Natural killer cell treated with Interleukin-12 subunit alpha and Interleukin-12 subunit beta and Interleukin-15 and Interleukin-18, amount 100 ng/mL, for 72 hours (primary cell): ENCODE measurements at regions not wholly inside any gene's neighbourhood (a gene's known extent, or its start where the extent isn't known, plus 50 kb on each side); places are given as distances from the start of the nearest gene placed in this dataset.

Experiments used
- ATAC-seq, 2 donors: fragments of 150-1000 bp; cut with Tn5 transposase in 1 of 2; sonication (Bioruptor Pico), chemical (Tn5 transposase) in 1 of 2; 2 replicates each; pipeline ENCODE4 v1.10.0; 2021
- DNase-seq: peaks from one replicate; pipeline ENCODE4 v3.0.0; 2022; ENCODE audit warnings: low spot score
- H3K27ac Mint-ChIP-seq, 2 donors: 1 replicate in 1 of 2; 2 replicates in 1 of 2; pipeline ENCODE4 v1.8.0; 2022; ENCODE audit warnings: mixed read lengths in 2 of 2, mild to moderate bottlenecking in 1 of 2, moderate library complexity in 1 of 2
- H3K27me3 Mint-ChIP-seq, 2 donors: 1 replicate in 1 of 2; 2 replicates in 1 of 2; pipeline ENCODE4 v1.8.0; 2022; ENCODE audit warnings: mixed read lengths in 2 of 2
- H3K36me3 Mint-ChIP-seq: one replicate; pipeline ENCODE4 v1.8.0; 2022; ENCODE audit warnings: mixed read lengths
- H3K4me1 Mint-ChIP-seq, 2 donors: 1 replicate in 1 of 2; 2 replicates in 1 of 2; pipeline ENCODE4 v1.8.0; 2022; ENCODE audit warnings: low read depth in 2 of 2, mixed read lengths in 2 of 2, mild to moderate bottlenecking in 1 of 2
- H3K4me3 Mint-ChIP-seq: one replicate; pipeline ENCODE4 v1.8.0; 2022; ENCODE audit warnings: mixed read lengths
- H3K9me3 Mint-ChIP-seq: 2 replicates; pipeline ENCODE4 v1.8.0; 2022; ENCODE audit warnings: mixed read lengths

DNA sequence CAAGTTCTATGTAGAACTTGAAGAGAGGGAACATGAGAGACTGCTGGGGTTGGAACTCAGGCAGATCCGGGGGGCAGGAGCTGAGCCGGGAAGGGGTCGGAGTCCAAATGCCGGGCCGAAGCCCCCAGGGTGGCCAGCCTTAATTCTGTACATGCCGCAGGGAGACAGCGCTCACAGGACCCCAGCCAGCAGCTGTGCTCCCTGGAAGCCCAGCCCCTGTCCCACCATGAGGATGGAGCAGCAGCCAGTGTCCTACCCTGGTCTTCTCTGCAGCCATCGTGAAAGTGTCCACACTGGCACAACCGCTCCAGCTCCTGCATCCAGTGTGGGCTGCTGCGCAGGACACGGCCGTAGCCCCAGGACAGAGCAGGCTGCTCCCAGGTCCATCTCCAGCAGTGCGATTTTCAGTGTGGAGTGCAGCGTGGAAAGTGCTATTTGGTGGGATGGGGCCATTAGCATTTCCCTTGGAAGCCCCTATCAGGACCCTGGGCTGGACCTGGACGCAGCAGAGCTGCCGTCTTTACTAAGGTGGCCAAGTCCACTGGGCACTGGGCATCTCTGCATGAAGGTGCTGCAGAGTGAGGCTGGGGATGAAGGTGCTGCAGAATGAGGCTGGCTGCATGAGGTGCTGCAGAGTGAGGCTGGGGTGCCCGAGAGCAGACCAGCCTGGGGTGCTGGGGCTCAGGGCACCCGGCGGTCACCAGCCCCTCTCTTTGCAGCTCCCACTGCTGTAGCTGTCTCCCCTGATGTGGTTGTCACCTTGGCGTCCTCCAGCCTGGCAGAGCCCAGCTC, 737.4 kb downstream of the BRD1 start:
- Mint-ChIP-seq H3K9me3 (no peaks in the 10 kb centered on the region), H3K27me3 (no peaks in the 10 kb centered on the region), H3K4me3 (no peak overlapping the region), H3K4me1 (no peaks in the 10 kb centered on the region), H3K36me3 (no peaks in the 10 kb centered on the region), H3K27ac (no peak overlapping the region)
- ATAC-seq, result no peak
- DNase-seq, result no peak

DNA sequence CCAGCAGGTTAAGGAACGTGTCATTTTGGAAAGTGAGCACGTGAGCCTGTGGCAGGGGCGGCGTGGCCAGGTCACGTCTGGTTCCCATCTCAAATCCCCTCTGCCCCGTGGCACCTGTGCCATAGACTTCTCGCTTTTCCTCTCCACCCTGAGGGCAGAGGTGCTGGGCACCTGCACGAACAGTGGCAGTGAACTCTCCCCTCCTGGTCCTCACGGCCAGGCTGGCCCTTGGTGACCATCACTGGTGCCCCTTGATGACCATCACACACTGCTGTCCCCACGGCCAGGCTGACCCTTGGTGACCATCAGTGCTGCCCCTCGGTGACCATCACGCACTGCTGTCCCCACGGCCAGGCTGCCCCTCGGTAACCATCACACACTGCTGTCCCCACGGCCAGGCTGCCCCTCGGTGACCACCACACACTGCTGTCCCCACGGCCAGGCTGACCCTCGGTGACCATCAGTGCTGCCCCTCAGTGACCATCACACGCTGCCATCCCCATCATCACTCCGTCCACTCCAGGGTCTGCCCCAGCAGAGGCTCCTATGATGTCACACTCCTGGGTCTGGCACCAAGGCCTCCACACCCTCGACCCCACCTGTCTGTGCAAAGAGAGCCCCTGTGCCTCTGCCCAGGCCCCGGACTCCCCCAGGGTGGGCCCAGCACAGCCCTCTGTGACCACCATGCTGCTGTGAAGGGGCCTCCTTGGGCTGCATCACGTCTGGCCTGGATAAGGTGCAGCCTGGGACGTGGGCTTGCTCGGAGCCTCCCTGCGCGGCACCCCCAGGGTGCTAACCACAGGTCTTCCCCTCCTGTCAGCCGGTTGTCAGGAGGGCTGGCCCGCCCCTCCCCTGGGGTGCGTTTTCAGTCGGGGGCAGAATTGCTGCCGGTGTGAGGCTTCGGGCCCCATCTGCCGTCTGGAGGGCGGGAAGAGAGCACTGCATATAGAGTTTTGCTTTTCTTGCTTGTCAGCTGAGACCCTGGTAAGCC, 738.6 kb downstream of the BRD1 start:
- ATAC-seq (no peak), DNase-seq (no peak)
- no peak overlapping the region for H3K27ac Mint-ChIP-seq
- no peaks in the 10 kb centered on the region for H3K9me3 Mint-ChIP-seq
- no peaks in the 10 kb centered on the region for H3K27me3 Mint-ChIP-seq
- H3K4me3 Mint-ChIP-seq, result no peak overlapping the region
- no peaks in the 10 kb centered on the region for H3K4me1 Mint-ChIP-seq
- H3K36me3 Mint-ChIP-seq, result no peaks in the 10 kb centered on the region

DNA sequence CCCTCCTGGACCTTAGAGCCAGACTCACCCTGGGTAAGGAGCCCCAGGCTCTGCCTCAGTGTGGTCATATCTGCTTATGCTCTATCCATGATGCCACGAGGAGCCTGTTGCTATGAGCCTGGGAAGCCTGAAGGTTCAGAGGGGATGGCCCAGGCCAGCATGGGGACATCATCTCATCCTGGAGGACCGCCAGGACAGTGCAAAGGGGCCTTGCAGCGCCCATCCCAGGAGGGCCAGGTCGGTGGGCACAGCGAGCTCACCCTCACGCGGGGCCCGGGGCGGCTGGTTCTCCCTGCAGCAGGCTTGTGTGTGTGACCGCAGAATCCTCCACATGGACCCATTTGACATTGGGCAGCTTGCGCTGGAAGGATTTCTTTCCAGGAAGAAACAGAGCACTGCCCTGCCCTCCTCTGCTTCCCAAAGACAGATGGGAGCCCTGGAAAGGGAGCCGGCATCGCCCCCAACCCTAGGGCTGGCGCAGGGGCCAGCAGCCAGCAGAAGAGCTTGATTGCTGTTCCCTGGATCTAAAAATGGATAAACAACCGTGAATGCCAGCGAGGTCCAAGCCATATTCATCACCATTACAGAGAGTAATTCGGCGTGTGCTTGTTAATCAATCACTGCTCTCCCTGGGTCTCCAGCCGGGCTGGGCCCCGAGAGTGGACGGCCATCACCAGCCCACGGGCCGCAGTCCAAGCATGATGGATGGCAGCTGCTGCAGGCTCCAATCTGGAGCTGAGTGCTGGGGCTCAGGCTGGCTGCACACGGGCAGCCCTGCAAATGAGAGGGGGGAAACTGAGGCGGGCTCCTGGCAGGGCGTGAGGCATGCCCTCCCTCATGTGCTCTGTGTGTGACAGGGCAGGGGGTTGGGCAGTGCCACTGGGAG, 739.7 kb downstream of the BRD1 start:
- no peaks in the 10 kb centered on the region for H3K36me3 Mint-ChIP-seq
- no peaks in the 10 kb centered on the region for H3K27me3 Mint-ChIP-seq
- no peak overlapping the region for H3K27ac Mint-ChIP-seq
- no peaks in the 10 kb centered on the region for H3K4me1 Mint-ChIP-seq
- H3K4me3 Mint-ChIP-seq, result no peak overlapping the region
- no peak for DNase-seq
- ATAC-seq, result no peak
- H3K9me3 Mint-ChIP-seq, result no peaks in the 10 kb centered on the region

DNA sequence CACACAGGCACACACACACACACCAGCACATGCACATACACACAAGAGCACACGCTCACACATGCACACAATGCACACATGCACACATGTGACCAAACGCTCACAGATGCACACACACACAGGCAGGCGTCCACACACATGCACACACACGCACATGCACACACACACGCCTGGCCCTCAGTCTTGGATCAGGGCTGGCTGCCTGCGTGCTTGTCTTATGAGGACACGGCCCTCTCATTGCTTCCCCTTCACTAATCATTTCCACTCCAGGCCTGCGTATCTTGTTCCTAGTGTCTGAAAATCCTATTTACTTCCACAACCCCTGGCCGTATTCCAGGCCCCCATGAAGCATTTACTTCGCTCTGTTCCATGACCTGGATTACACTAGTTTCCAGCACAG, 740.5 kb downstream of the BRD1 start:
- H3K4me3 Mint-ChIP-seq, result no peak overlapping the region
- H3K27me3 Mint-ChIP-seq, result no peaks in the 10 kb centered on the region
- no peaks in the 10 kb centered on the region for H3K9me3 Mint-ChIP-seq
- H3K4me1 Mint-ChIP-seq, result no peaks in the 10 kb centered on the region
- ATAC-seq (no peak), DNase-seq (no peak)
- H3K27ac Mint-ChIP-seq, result no peak overlapping the region
- H3K36me3 Mint-ChIP-seq, result no peaks in the 10 kb centered on the region

DNA sequence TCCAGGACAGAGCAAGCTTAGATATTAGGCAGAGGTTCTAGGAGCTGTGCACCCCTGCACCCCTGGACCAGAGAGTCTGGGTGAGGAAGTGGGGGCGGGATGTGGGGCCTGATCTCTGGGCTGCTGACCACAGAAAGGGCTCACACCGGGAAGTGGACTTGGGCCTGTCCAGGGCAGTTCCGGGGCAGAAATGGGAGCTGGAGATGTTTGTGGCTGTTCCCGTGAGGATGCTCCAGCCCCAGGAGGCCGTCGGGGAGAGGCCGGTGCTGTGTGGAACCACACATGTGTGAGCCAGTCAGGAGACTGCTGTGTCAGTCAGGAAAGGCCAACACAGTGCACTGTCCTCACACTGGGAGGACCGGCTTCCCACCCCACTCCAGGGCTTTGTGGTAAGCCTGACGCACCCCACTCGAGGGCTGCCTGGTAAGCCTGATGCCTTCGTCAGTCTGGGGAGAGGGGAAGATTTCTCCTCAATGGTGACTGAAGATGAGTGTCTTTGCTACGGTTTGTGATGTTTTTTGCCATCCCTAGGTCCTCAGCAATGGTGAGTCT, 741.0 kb downstream of the BRD1 start:
- no peak overlapping the region for H3K4me3 Mint-ChIP-seq
- no peaks in the 10 kb centered on the region for H3K4me1 Mint-ChIP-seq
- H3K36me3 Mint-ChIP-seq, result no peaks in the 10 kb centered on the region
- H3K27me3 Mint-ChIP-seq, result no peaks in the 10 kb centered on the region
- H3K9me3 Mint-ChIP-seq, result no peaks in the 10 kb centered on the region
- DNase-seq (no peak), ATAC-seq (no peak)
- no peak overlapping the region for H3K27ac Mint-ChIP-seq

DNA sequence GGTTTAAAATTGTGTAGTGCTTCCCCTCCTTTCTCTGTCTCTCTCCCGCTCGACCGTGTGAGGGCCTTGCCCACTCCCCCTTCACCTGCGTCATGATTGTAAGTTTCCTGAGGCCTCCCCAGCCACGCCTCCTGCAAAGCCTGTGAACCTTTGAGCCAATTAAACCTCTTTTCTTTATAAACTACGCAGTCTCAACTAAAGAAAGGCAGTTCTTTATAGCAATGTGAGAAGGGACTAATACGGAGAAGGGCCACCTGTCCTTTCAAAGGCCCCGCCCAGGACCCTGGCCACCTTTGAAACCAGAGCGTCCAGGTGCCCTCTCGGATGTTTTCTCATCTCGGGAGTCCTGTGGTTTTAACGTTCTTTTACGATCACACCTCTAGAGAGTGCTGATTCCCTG, 741.5 kb downstream of the BRD1 start:
- Mint-ChIP-seq H3K36me3 (no peaks in the 10 kb centered on the region), H3K4me1 (no peaks in the 10 kb centered on the region), H3K27me3 (no peaks in the 10 kb centered on the region), H3K4me3 (no peak overlapping the region), H3K27ac (no peak overlapping the region), H3K9me3 (no peaks in the 10 kb centered on the region)
- DNase-seq, result no peak
- no peak for ATAC-seq

DNA sequence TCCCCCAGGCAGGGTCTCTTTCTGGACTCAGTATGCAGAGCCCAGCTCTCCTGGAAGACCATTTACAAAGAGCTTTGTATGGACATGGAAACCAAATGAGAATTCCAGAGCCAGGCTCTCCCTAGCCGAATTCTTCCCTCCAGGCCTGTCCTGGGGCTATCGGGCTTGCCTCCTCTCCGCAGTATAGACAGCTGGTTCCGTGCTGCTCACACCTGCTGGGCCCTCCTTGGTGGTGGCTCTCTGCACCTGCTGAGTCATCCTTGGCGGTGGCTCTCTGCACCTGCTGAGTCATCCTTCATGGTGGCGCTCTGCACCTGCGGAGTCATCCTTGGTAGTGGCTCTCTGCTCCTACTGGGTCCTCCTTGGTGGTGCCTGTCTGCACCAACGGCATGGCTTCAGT, 743.5 kb downstream of the BRD1 start:
- DNase-seq, result no peak
- H3K27ac Mint-ChIP-seq, result no peak overlapping the region
- H3K4me1 Mint-ChIP-seq, result no peaks in the 10 kb centered on the region
- no peaks in the 10 kb centered on the region for H3K27me3 Mint-ChIP-seq
- ATAC-seq, result no peak
- H3K9me3 Mint-ChIP-seq, result no peaks in the 10 kb centered on the region
- H3K4me3 Mint-ChIP-seq, result no peak overlapping the region
- H3K36me3 Mint-ChIP-seq, result no peaks in the 10 kb centered on the region

DNA sequence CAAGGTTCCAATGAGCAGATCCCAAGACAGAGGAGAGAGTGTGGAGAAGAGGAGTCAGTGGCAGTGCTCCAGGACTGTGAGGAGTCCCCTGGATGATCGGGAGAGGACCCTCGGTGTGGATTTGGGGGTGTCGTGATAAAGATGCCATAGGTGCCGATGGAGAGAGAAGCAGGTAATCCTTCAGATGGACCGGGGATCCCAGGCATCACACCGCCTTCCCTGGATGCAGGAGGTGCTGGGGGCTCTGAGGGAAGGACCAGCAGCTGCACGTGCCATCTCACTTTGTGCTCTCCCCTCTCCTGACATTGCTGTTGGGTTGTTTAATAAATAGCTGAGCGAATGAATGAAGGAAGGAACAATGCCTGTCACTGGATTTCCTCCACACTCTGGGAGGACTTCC, 744.1 kb downstream of the BRD1 start:
- no peak overlapping the region for H3K27ac Mint-ChIP-seq
- no peaks in the 10 kb centered on the region for H3K27me3 Mint-ChIP-seq
- H3K36me3 Mint-ChIP-seq, result no peaks in the 10 kb centered on the region
- DNase-seq, result no peak
- H3K9me3 Mint-ChIP-seq, result no peaks in the 10 kb centered on the region
- H3K4me3 Mint-ChIP-seq, result no peak overlapping the region
- no peaks in the 10 kb centered on the region for H3K4me1 Mint-ChIP-seq
- ATAC-seq, result no peak

DNA sequence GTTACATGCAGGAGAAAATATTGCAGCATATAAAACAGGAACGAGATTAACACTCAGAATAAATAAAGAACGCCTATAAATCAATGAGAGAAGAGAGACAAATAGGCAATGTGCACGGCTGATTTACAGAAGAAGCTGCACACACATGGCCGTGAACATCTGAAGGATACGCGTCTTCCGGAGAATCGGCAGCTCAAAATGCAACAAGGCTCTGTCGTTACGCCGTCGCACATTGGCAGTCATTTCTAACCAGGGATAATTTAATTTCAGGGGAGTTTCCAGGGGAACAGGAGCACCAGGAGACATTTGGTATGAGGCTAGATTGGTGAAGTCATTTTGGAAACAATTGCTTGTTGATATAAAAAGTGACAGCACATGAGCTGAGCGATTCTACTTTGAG, 745.2 kb downstream of the BRD1 start:
- no peaks in the 10 kb centered on the region for H3K36me3 Mint-ChIP-seq
- DNase-seq, result no peak
- H3K4me3 Mint-ChIP-seq, result no peak overlapping the region
- no peak overlapping the region for H3K27ac Mint-ChIP-seq
- no peak for ATAC-seq
- H3K9me3 Mint-ChIP-seq, result no peaks in the 10 kb centered on the region
- no peaks in the 10 kb centered on the region for H3K4me1 Mint-ChIP-seq
- H3K27me3 Mint-ChIP-seq, result no peaks in the 10 kb centered on the region

DNA sequence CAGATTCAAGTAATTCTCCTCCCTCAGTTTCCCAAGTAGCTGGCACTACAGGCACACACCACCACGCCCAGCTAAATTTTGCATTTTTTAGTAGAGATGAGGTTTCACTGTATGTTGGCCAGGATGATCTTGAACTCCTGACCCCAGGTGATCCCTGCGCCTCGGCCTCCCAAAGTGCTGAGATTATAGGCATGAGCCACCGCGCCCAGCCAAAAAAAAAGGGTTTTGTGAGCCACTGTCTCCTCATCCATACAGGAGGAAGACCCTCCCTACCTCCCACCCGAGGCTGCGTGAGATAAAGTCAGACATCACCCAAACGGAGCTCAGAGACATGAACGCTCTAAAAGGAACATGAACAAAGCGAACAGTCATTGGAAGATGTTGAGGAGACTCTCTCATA, 745.7 kb downstream of the BRD1 start:
- H3K4me1 Mint-ChIP-seq, result no peaks in the 10 kb centered on the region
- no peaks in the 10 kb centered on the region for H3K9me3 Mint-ChIP-seq
- DNase-seq, result no peak
- no peaks in the 10 kb centered on the region for H3K27me3 Mint-ChIP-seq
- no peak overlapping the region for H3K4me3 Mint-ChIP-seq
- no peak for ATAC-seq
- H3K27ac Mint-ChIP-seq, result no peak overlapping the region
- no peaks in the 10 kb centered on the region for H3K36me3 Mint-ChIP-seq

DNA sequence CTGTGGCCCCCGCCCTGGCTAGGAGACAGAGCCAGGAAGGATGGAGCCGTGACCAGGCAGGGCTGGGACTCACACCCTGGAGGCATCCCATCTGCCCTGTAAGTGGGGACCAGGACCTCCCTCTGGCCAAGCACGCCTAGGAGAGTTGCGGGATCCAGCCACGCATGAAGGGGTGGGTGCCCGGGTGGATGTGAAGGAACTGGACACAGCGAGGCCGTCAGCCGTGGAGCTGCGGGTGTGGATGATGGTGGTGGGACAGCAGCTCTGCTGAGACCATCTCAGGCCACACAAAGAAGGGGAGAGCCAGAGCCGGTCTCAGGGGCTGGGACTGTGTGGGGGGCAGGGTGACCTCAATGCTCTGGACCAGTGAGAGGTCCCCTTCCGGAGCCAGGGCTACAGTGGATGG, 746.4 kb downstream of the BRD1 start:
- no peaks in the 10 kb centered on the region for H3K27me3 Mint-ChIP-seq
- no peaks in the 10 kb centered on the region for H3K4me1 Mint-ChIP-seq
- H3K4me3 Mint-ChIP-seq, result no peak overlapping the region
- H3K36me3 Mint-ChIP-seq, result no peaks in the 10 kb centered on the region
- H3K9me3 Mint-ChIP-seq, result no peaks in the 10 kb centered on the region
- DNase-seq (no peak), ATAC-seq (peak; percentile 3 to 16)
- no peak overlapping the region for H3K27ac Mint-ChIP-seq

DNA sequence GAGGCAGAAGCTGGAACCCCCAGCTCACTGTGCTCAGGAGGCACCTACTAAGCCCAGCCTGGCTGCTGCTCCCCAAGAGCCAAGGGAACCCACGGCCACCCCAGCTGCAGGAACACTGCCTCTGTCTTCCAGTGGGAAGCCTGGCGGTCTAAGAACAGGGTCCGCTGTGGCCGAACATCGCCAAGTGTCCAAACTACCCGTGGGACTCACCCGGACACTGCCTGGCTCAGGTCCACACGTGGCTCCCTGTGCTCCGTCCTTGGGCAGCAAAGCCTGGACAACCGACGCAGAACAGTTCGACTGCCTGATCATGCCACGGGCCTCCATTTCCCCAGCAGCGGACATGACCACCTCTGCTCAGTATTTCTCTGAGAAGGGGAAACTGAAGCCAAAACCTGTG, 747.0 kb downstream of the BRD1 start:
- Mint-ChIP-seq H3K27ac (no peak overlapping the region), H3K27me3 (no peaks in the 10 kb centered on the region), H3K36me3 (no peaks in the 10 kb centered on the region), H3K4me1 (no peaks in the 10 kb centered on the region), H3K9me3 (no peaks in the 10 kb centered on the region), H3K4me3 (no peak overlapping the region)
- DNase-seq (no peak), ATAC-seq (no peak)

DNA sequence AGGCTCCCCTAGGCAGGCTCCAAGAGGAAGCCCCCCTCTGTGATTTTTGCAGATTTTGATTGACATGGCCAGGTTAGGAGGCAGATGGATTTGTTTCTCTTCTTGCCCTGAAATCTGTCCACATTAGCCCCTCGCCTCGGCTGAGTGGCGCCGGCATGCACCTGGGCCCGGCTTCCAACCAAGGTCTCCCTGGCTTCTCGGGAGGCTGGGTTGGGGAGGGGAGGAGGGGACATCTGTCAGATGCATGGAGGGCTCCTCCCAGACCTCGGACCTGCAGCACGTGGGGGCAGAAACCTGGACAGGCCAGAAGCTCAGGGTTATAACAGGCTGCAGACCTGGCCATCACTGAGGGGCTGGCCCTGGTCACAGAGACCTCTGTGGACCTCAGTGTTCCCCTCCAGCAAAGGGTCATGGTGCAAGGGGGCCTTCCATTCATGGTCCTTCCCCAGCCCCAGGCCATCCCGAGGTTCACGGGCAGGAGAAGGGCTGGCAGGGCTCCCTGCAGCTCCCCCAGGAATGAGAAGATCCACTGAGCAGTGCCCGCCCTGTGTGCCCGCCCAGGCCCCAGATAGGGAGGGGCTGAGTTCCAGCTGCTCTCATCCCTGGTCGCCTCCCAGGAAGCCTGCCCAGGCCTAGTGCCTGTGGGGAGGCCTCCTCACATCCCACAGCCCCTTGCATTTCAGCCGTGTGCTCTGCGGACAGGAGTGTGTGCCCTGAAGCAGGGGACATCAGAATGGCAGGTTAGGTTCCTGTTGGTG, 747.8 kb downstream of the BRD1 start:
- Mint-ChIP-seq H3K4me1 (no peaks in the 10 kb centered on the region), H3K27ac (no peak overlapping the region), H3K4me3 (no peak overlapping the region), H3K27me3 (no peaks in the 10 kb centered on the region), H3K36me3 (no peaks in the 10 kb centered on the region), H3K9me3 (no peaks in the 10 kb centered on the region)
- DNase-seq (no peak), ATAC-seq (no peak)
